Gastroesophageal sphincter (tissue), 4 donors: ENCODE measurements at regions not wholly inside any gene's neighbourhood (a gene's known extent, or its start where the extent isn't known, plus 50 kb on each side); places are given as distances from the start of the nearest gene placed in this dataset.

Experiments used
- ATAC-seq: fragments of 150-250 bp; one replicate; pipeline ENCODE4 v1.9.1; 2016; ENCODE audit warnings: mild to moderate bottlenecking, moderate library complexity
- H3K27ac ChIP-seq, 4 donors: fragments of 200-600 bp; sonication (generic) in 3 of 4; 1 replicate in 3 of 4; 2 replicates in 1 of 4; pipeline ENCODE4 v1.5.1; 2016 to 2019
- H3K27me3 ChIP-seq: fragments of 200-600 bp; sonication (generic); one replicate; pipeline ENCODE4 v1.5.1; 2019
- H3K36me3 ChIP-seq, 2 donors: fragments of 200-600 bp; sonication (generic); one replicate each; pipeline ENCODE4 v1.5.1; 2019; ENCODE audit warnings: control low read depth in 1 of 2
- H3K4me1 ChIP-seq, 3 donors: fragments of 200-600 bp; sonication (generic); 1 replicate in 2 of 3; 2 replicates in 1 of 3; pipeline ENCODE4 v1.5.1; 2016 to 2019; ENCODE audit warnings: control low read depth in 2 of 3
- H3K4me3 ChIP-seq, 2 donors: fragments of 200-600 bp; sonication (generic); one replicate each; pipeline ENCODE4 v1.5.1; 2019; ENCODE audit warnings: mild to moderate bottlenecking in 1 of 2, moderate library complexity in 1 of 2
- H3K9me3 ChIP-seq, 3 donors: fragments of 200-600 bp; sonication (generic); one replicate each; pipeline ENCODE4 v1.5.1; 2017 to 2019; ENCODE audit warnings: control low read depth in 2 of 3
- EP300 ChIP-seq: sonication (generic); formaldehyde crosslinking; IDR thresholded peaks from one replicate; pipeline ENCODE4 v1.6.1; 2017; ENCODE audit warnings: antibody characterized with exemption, mild to moderate bottlenecking
- POLR2A ChIP-seq, 2 donors: fragments of 450-650 bp; IDR thresholded peaks; one replicate each; pipeline ENCODE4 v1.6.1; 2017; ENCODE audit warnings: antibody characterized with exemption in 2 of 2, mild to moderate bottlenecking in 2 of 2, moderate library complexity in 1 of 2
- POLR2AphosphoS5 ChIP-seq: sonication (generic); formaldehyde crosslinking; IDR thresholded peaks from one replicate; pipeline ENCODE4 v1.6.1; 2017; ENCODE audit warnings: antibody characterized with exemption
- WGBS, 2 donors: methylation state at CpG; one replicate each; pipeline ENCODE4 v1.1.5; 2018; ENCODE audit warnings: low coverage in 1 of 2; 5-methylcytosine and 5-hydroxymethylcytosine counted together
- TF ChIP-seq, protein P1 (sequence below), 4 experiments: fragments of 200-600 bp in 2 of 4; fragments of 450-650 bp in 2 of 4; sonication (generic) in 1 of 4; IDR thresholded peaks; one replicate each; pipeline ENCODE4 v1.5.1; 2017 to 2019; ENCODE audit warnings: antibody characterized with exemption in 4 of 4, mild to moderate bottlenecking in 2 of 4, moderate library complexity in 2 of 4

GRCh38 chr1:34400675-34401074, 224.0 kb downstream of the C1orf94 start:
- WGBS, 2 donors = 50 to 100% methylated on average over 1 to 2 of the region's 2 CpGs
- ATAC-seq = no peak
- Histone ChIP-seq H3K9me3 (peaks cover 0 to 12% (median 0%) of the 10 kb centered on the region in 3 donors), H3K4me3 (no peak overlapping the region), H3K4me1 (no peaks in the 10 kb centered on the region), H3K27ac (no peak overlapping the region), H3K27me3 (peaks cover 11% of the 10 kb centered on the region), H3K36me3 (no peaks in the 10 kb centered on the region)
- TF ChIP-seq, protein P1, sequence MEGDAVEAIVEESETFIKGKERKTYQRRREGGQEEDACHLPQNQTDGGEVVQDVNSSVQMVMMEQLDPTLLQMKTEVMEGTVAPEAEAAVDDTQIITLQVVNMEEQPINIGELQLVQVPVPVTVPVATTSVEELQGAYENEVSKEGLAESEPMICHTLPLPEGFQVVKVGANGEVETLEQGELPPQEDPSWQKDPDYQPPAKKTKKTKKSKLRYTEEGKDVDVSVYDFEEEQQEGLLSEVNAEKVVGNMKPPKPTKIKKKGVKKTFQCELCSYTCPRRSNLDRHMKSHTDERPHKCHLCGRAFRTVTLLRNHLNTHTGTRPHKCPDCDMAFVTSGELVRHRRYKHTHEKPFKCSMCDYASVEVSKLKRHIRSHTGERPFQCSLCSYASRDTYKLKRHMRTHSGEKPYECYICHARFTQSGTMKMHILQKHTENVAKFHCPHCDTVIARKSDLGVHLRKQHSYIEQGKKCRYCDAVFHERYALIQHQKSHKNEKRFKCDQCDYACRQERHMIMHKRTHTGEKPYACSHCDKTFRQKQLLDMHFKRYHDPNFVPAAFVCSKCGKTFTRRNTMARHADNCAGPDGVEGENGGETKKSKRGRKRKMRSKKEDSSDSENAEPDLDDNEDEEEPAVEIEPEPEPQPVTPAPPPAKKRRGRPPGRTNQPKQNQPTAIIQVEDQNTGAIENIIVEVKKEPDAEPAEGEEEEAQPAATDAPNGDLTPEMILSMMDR (IDR thresholded peaks at IDR 0.05) = no peak
- TF ChIP-seq POLR2AphosphoS5 = no peak
- no peak for TF ChIP-seq EP300
- no peak for TF ChIP-seq POLR2A (IDR thresholded peaks at IDR 0.05)

DNA sequence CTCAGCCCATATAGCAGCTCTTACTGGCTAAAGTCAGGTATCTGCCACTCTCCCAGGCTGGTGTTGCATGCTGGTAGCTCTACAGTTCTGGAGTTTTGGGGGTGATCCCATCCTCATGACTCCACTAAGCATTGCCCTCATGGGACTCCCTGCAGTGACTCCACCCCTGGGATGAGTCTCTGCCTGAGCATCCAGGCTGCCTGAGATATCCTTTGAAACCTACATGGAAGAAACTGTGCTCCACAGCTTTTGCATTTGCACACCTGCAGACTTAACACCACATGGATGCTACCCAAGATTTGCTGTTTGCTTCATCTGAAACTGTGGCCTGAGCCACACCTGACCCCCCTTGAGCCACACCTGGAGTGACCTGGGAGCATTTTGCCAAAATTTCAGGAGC, 226.4 kb downstream of the C1orf94 start:
- peaks cover 0 to 9% (median 0%) of the 10 kb centered on the region in 3 donors for H3K9me3 ChIP-seq
- no peak overlapping the region for H3K4me3 ChIP-seq
- H3K27me3 ChIP-seq = peaks cover 11% of the 10 kb centered on the region
- H3K4me1 ChIP-seq = no peaks in the 10 kb centered on the region
- no peak overlapping the region for H3K27ac ChIP-seq
- no peak for ATAC-seq
- H3K36me3 ChIP-seq = no peaks in the 10 kb centered on the region
- TF ChIP-seq, protein P1 (IDR thresholded peaks at IDR 0.05) = no peak
- TF ChIP-seq POLR2A (IDR thresholded peaks at IDR 0.05) (no peak), POLR2AphosphoS5 (no peak), EP300 (no peak)

GRCh38 chr1:34404804-34405203, 228.1 kb downstream of the C1orf94 start:
- Histone ChIP-seq H3K4me3 (no peak overlapping the region), H3K4me1 (no peaks in the 10 kb centered on the region), H3K27me3 (no peaks in the 10 kb centered on the region), H3K36me3 (no peaks in the 10 kb centered on the region), H3K27ac (no peak overlapping the region), H3K9me3 (peaks cover 0 to 9% (median 0%) of the 10 kb centered on the region in 3 donors)
- TF ChIP-seq EP300 (no peak), POLR2A (IDR thresholded peaks at IDR 0.05) (no peak), POLR2AphosphoS5 (no peak)
- TF ChIP-seq, protein P1 (IDR thresholded peaks at IDR 0.05) = no peak
- ATAC-seq = no peak

GRCh38 chr1:34405266-34405959, 228.7 kb downstream of the C1orf94 start:
- WGBS, 2 donors = 65 to 93% methylated on average over 2 of the region's 2 CpGs
- no peaks in the 10 kb centered on the region for H3K36me3 ChIP-seq
- no peak for ATAC-seq

DNA sequence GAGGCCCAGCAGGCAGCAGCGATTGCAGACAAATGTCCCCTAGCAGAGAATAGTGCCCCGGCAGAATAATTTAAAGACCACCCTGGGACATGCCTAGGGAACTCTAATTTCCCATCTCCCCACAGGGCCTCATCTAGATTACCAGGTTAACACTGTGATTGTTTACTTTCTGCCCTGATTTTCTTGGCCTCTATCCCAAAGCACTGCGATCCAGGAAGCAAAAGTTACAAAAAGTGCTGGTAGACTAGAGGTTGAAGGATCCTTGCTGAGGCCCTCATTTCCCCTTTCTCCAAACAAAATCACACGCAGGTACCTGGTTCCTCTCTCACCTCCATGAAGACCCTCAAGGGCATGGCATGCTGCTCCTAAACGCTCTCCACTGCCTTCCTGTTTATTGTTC, 229.7 kb downstream of the C1orf94 start:
- no peak overlapping the region for H3K27ac ChIP-seq
- H3K4me1 ChIP-seq = no peaks in the 10 kb centered on the region

More at GRCh38 chr1:34405266-34405959, 228.7 kb downstream of the C1orf94 start:
- no peak for TF ChIP-seq POLR2AphosphoS5
- TF ChIP-seq EP300 = no peak
- TF ChIP-seq POLR2A (IDR thresholded peaks at IDR 0.05) = no peak
- TF ChIP-seq, protein P1 (IDR thresholded peaks at IDR 0.05) = no peak
- no peaks in the 10 kb centered on the region for H3K27me3 ChIP-seq
- H3K9me3 ChIP-seq = peaks cover 0 to 9% (median 0%) of the 10 kb centered on the region in 3 donors
- no peak overlapping the region for H3K4me3 ChIP-seq
- no peaks in the 10 kb centered on the region for H3K4me1 ChIP-seq
- H3K27ac ChIP-seq = no peak overlapping the region

More for the DNA sequence above, 229.7 kb downstream of the C1orf94 start:
- no peak for TF ChIP-seq POLR2AphosphoS5
- TF ChIP-seq EP300 = no peak
- TF ChIP-seq POLR2A (IDR thresholded peaks at IDR 0.05) = no peak
- TF ChIP-seq, protein P1 (IDR thresholded peaks at IDR 0.05) = no peak
- Histone ChIP-seq H3K4me3 (no peak overlapping the region), H3K27me3 (peaks cover 4% of the 10 kb centered on the region), H3K36me3 (no peaks in the 10 kb centered on the region), H3K9me3 (peaks cover 0 to 9% (median 0%) of the 10 kb centered on the region in 3 donors)
- 12 to 32% methylated on average over 2 to 5 of the region's 5 CpGs for WGBS, 2 donors
- no peak for ATAC-seq
